Ishikawa (cell line): ENCODE measurements at regions not wholly inside any gene's neighbourhood (a gene's known extent, or its start where the extent isn't known, plus 50 kb on each side); places are given as distances from the start of the nearest gene placed in this dataset.

Experiments used
- CEBPB ChIP-seq: IDR thresholded peaks from 2 replicates; pipeline ENCODE4 v1.6.1; 2012
- CREB1 ChIP-seq: IDR thresholded peaks from 2 replicates; pipeline ENCODE4 v1.6.1; 2012; ENCODE audit warnings: low read depth
- EGR1 ChIP-seq: IDR thresholded peaks from 2 replicates; pipeline ENCODE4 v1.6.1; 2012
- EP300 ChIP-seq: IDR thresholded peaks from 2 replicates; pipeline ENCODE4 v1.6.1; 2012; ENCODE audit warnings: borderline replicate concordance
- FOXM1 ChIP-seq: IDR thresholded peaks from 2 replicates; pipeline ENCODE4 v1.6.1; 2012; ENCODE audit warnings: low read depth, borderline replicate concordance
- MAX ChIP-seq: IDR thresholded peaks from 2 replicates; pipeline ENCODE4 v1.6.1; 2012
- NFIC ChIP-seq: IDR thresholded peaks from 2 replicates; pipeline ENCODE4 v1.6.1; 2012
- RAD21 ChIP-seq: IDR thresholded peaks from 2 replicates; pipeline ENCODE4 v1.6.1; 2012; ENCODE audit warnings: low read depth
- REST ChIP-seq: IDR thresholded peaks from 2 replicates; pipeline ENCODE4 v1.6.1; 2012; ENCODE audit warnings: low read depth, mild to moderate bottlenecking
- TAF1 ChIP-seq: IDR thresholded peaks from 2 replicates; pipeline ENCODE4 v1.6.1; 2012; ENCODE audit warnings: low read depth, mild to moderate bottlenecking
- TCF12 ChIP-seq: IDR thresholded peaks from 2 replicates; pipeline ENCODE4 v1.6.1; 2012; ENCODE audit warnings: low read depth
- TEAD4 ChIP-seq: IDR thresholded peaks from 2 replicates; pipeline ENCODE4 v1.6.1; 2012
- USF1 ChIP-seq: IDR thresholded peaks from 2 replicates; pipeline ENCODE4 v1.6.1; 2012
- YY1 ChIP-seq: IDR thresholded peaks from 2 replicates; pipeline ENCODE4 v1.6.1; 2012; ENCODE audit warnings: low read depth
- ZBTB7A ChIP-seq: IDR thresholded peaks from 2 replicates; pipeline ENCODE4 v1.6.1; 2012; ENCODE audit warnings: low read depth

- TF ChIP-seq REST (no peak), MAX (no peak), TAF1 (no peak), EGR1 (no peak), NFIC (no peak), ZBTB7A (no peak), USF1 (no peak), TEAD4 (no peak), YY1 (no peak), CREB1 (no peak), TCF12 (no peak), CEBPB (no peak), RAD21 (no peak)
These were observed 574.8 kb downstream of the KCNJ3 start for GRCh38 chr2:155273323-155273722.

- TF ChIP-seq CREB1 (no peak), ZBTB7A (no peak), YY1 (no peak), MAX (no peak), RAD21 (peak; percentile 64)
These were observed 568.1 kb downstream of the KCNJ3 start for GRCh38 chr2:155266583-155266982.

- TF ChIP-seq CREB1 (no peak), TAF1 (no peak), MAX (no peak), CEBPB (no peak), RAD21 (no peak), USF1 (no peak), TEAD4 (no peak), FOXM1 (no peak), REST (no peak), EGR1 (no peak), EP300 (no peak), ZBTB7A (no peak), NFIC (no peak), TCF12 (no peak), YY1 (no peak)
These were observed 567.6 kb downstream of the KCNJ3 start for GRCh38 chr2:155266109-155266508.

- no peak for TF ChIP-seq NFIC
- TF ChIP-seq MAX: no peak
These were observed 558.3 kb downstream of the KCNJ3 start for GRCh38 chr2:155256803-155257202.

- TF ChIP-seq MAX (no peak), TCF12 (no peak), RAD21 (peak; percentile 65), TAF1 (no peak), CEBPB (no peak), EGR1 (no peak)
These were observed 552.3 kb downstream of the KCNJ3 start for GRCh38 chr2:155250800-155251199.

- no peak for TF ChIP-seq ZBTB7A
- TF ChIP-seq RAD21: no peak
- no peak for TF ChIP-seq TAF1
- TF ChIP-seq FOXM1: no peak
- no peak for TF ChIP-seq TCF12
- no peak for TF ChIP-seq CREB1
- TF ChIP-seq CEBPB: no peak
- TF ChIP-seq EP300: no peak
- TF ChIP-seq MAX: no peak
- TF ChIP-seq EGR1: no peak
These were observed 541.7 kb downstream of the KCNJ3 start for GRCh38 chr2:155240176-155240575.
